ENCODE measurements at regions not wholly inside any gene's neighbourhood (a gene's known extent, or its start where the extent isn't known, plus 50 kb on each side); places are given as distances from the start of the nearest gene placed in this dataset.
"Not testable (repeated sequence)": the region's sequence is repeated elsewhere in the genome, so short reads cannot be mapped to it uniquely, and the experiment has no call there.

DNA sequence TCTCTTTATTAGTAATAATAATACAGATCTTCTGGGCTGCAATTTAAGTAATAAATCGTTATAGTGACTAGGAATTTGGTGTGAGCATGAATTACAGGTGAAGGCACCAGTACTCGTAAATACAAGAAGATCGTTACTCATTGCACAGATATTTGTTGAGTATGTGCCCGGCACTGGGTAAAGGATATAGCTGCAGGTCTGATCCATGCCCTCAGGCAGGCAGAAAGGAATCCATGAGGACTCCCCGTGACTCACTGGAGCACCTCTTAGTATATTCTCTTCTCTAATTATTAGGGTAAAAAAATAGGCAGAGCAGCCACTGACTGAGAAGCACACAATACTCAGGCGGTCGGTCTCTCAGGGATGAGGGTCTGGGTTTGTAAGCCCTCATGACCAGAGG lies 868.3 kb downstream of the RAB28 start:
- DNase-seq (ENCODE audit: low read depth in 4 of 4, low spot score in 2 of 4): no peak

DNA sequence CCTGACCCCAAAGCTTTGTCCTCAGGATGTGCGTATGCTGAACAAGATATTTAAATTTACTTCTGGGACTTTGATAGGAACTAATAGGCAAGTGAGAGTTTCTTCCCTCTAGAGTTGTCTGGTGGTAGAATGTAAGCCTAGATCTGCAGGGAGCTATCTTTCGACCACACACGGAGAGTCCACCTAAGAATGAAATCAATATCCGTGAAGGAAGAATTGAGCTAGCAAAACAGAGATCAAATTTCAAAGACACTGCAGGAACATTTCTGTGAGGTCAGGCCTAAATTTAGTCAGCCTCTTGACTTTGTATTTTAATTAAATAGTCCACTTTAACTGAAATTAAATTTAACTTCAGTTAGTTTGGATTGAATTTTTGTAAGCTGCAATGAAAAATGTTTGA lies 871.3 kb downstream of the RAB28 start:
- DNase-seq (ENCODE audit: low read depth in 4 of 4, low spot score in 2 of 4): peak in 1 of 4 donors; percentile 16

DNA sequence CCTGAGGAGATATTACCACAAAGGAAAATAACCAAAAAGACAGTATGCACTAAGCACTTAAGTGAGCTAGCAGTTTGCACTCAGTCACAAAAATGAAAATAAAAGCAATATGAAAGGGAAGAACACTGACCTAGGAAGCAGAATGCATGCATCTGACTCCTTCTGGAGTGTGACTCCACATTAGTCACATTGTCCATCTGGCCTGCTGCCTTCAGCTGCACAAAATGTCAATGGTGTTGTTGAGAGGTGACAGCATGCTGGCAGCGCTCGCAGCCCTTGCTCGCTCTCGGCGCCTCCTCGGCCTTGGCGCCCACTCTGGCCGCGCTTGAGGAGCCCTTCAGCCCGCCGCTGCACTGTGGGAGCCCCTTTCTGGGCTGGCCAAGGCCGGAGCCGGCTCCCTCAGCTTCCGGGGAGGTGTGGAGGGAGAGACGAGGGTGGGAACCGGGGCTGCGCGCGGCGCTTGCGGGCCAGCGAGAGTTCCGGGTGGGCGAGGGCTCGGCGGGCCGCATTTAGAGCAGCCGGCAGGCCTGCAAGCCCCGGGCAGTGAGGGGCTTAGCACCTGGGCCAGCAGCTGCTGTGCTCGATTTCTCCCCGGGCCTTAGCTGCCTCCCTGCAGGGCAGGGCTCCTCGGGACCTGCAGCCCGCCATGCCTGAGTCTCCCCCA lies 874.8 kb downstream of the RAB28 start:
- DNase-seq (ENCODE audit: low read depth in 4 of 4, low spot score in 2 of 4): not testable (repeated sequence)

DNA sequence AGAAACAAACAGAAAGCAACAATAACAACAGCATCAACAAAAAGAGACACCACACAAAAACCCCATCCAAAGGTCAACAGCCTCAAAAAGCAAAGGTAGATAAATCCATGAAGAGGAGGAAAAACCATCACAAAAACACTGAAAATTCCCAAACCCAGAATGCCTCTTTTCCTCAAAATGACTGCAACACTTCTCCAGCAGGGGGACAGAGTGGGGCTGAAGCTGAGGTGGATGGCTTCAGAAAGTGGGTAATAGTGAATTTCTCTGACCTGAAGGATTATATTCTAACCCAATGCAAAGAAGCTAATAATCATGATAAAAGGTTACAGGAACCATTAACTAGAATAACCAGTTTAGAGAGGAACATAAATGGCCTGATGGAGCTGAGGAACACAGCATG lies 888.2 kb downstream of the RAB28 start:
- no peak for DNase-seq (ENCODE audit: low read depth in 4 of 4, low spot score in 2 of 4)

DNA sequence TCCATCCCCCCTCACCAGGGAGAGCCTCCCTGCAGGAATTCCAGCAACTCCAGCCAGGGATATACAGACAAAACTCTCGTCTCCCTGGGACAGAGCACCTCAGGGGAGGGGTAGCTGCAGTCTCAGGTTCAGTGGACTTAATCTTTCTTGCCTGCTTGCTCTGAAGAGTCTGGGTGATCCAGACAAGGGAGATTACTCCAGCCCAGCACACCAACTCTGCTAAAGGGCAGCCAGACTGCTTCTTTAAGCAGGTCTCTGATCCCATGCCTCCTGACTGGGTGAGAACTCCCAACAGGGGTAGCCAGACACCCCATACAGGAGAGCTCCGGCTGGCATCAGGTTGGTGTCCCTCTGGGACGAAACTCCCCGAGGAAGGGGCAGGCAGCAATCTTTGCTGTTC lies 888.7 kb downstream of the RAB28 start:
- DNase-seq (ENCODE audit: low read depth in 4 of 4, low spot score in 2 of 4): no peak

DNA sequence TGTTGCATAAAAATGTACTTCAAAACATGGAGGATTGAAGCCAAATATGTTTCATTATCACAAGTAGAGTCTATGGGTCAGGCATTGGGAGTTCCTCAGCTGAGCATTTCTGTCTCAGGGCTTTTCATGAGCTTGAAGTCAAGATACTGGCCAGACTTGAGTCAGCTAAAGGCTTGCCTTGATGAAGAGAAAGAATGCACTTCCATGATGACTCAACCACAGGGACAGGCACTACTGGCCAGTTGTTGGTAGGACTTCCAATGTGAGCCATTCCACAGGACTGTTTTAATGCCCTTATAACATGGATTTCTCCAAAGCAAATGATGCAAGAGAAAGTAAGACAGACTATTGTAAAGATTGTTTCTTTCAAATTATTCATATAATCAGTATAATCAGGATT lies 895.6 kb downstream of the RAB28 start:
- DNase-seq (ENCODE audit: low read depth in 4 of 4, low spot score in 2 of 4): no peak

DNA sequence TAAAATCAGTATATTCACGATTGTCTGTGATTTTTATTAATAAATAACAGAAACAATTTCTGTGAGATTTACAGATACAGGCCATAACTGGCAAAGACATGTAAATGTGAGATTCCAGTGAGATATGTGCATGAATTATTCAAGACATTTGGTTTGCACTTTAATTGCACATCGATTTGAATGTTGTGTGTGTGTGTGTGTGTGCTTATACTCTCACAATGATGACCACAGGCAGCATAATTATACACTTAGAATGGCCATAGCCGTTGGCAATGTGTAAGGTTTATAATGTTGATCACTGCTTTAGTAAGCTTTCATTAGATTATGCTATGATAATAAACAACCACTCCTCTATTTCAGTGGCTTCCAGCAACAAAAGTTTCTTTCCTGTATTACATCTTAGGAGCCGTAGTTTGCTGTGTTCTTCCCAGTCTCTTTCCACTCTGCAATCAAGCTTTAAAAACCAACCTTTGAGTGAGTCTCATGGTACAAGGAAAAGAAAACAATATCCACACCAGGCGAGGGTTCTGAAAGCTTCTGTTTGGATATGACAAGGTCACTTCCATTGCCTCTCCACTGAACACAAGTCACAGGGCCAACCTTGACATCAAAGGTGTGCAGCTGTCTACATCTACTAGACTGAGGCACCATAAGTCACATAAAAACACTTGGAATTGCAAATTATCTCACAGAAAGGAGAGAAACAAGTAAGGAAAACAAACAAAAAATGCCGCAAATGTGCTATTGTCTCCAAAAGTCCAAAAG lies 897.7 kb downstream of the RAB28 start:
- DNase-seq (ENCODE audit: low read depth in 4 of 4, low spot score in 2 of 4): no peak

DNA sequence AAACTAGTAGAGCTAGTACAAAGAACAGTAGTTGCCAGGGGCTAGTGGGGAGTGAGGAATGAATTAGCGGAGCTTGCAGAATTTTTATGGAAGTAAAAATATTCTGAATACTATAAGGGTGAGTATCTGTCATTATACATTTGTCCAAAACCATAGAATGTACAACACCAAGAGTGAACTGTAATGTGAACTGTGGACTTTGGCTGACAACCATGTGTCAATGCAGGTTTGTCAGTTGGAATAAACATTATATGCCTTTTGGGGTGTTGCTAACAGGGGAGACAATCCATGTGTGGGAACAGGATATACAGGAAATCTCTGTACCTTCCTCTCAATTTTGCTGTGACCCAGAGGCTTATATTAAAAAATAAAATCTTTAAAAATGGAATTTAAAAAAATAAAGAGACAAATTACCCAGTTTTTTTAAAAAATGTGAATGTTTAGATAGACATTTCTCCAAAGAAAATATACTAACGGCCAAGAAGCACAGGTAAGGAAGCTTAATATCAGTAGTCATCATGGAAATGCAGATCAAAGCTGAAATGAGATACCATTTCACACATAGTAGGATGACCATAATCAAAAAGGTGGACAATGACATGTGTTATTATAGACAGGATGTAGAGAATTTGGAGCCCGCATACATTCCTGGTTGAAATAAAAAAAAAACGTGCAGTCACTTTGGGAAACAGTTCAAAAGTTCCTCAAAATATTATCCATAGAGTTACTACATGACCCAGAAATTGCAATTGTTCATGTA lies 899.8 kb downstream of the RAB28 start:
- DNase-seq (ENCODE audit: low read depth in 4 of 4, low spot score in 2 of 4): no peak

DNA sequence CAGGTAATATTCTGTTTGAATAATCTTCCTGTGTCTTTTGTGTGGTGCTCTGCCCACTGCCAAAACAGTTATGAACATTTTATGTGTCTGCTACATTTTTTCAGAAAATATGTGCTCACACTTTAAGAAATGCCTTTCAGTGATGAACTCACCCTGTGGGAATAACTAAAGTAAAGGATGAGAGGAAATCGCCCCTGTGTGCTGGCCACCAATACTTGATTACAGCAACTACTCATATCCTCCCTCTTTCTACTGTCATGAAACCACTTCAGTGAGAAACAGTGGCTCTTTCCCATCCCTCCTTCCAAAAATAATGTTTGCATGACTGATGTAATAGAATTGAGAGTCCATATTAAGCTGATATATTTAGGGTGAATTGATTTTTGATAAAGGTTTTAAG lies 900.9 kb downstream of the RAB28 start:
- DNase-seq (ENCODE audit: low read depth in 4 of 4, low spot score in 2 of 4): no peak

DNA sequence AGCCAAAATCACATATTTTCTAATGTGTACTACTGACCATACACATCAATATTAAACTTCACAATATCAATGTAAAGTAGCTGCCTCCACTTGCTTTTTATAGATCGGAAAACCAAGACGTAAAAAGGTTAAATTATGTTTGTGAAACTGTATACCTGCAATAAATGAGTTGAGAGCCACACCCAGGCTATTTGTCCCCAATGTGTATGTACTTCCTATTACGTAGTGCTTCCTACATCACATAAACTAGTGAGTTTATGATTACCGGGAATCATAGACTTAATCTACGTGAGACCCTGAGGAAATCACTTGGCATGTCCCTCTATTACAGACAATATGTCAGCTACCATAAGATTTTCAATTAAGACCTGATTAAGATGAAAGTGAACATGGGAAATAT lies 903.4 kb downstream of the RAB28 start:
- no peak for DNase-seq (ENCODE audit: low read depth in 4 of 4, low spot score in 2 of 4)

DNA sequence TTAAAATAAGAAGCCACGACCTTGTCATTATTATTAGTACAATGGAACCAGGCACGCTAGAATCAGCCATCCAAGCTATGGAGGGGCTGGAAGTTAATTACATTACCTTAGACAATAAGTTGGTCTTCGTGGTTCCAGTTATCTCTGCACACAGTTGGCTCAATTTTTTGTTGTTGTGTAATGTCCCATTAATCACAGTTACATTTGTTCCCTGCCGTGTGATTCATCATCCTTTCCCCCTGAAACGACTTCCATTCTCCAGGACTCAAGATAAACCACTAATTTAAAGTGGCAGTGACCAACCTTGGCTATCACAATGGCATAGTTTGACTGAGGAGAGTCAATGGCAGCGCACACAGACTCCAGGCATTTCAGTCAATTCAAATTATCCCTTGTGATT lies 905.0 kb downstream of the RAB28 start:
- no peak for DNase-seq (ENCODE audit: low read depth in 4 of 4, low spot score in 2 of 4)

DNA sequence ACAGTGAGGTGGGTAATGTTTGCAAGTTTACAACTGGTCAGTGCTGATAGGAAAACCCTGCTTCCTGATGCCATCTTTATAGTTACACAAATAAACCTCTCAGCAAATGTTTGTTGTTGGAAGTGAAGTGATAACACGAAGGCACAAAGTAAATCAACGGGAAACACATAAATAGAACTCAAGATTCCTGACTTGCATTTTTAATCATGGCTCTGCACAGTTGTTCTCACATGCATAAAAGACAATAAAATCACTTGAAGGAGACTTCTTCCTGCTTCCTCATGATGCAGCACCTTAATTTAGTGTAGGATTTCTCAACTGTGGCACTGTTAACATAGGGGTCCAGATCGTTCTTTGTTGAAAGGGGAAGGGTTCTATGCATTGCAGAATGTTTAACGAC lies 907.7 kb downstream of the RAB28 start:
- no peak for DNase-seq (ENCODE audit: low read depth in 4 of 4, low spot score in 2 of 4)

DNA sequence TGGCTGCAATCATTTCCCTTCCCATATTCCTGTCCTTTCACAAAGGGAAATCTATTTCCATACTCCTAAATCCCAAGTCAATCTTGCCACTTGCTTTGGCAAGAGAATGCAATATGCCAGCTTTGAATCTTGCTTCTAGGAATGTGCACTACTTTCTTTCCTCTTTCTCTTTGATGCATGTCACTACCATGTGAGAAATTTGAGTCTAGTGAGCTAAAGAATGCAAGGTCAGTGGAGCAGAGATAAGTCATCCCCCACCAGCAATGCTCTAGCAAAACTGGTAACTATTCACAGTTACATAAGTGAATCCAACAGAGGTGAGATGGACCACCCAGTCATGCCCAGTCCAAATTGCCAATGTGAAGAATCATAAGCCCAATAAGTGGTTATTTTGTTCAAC lies 910.4 kb downstream of the RAB28 start:
- DNase-seq (ENCODE audit: low read depth in 4 of 4, low spot score in 2 of 4): no peak

DNA sequence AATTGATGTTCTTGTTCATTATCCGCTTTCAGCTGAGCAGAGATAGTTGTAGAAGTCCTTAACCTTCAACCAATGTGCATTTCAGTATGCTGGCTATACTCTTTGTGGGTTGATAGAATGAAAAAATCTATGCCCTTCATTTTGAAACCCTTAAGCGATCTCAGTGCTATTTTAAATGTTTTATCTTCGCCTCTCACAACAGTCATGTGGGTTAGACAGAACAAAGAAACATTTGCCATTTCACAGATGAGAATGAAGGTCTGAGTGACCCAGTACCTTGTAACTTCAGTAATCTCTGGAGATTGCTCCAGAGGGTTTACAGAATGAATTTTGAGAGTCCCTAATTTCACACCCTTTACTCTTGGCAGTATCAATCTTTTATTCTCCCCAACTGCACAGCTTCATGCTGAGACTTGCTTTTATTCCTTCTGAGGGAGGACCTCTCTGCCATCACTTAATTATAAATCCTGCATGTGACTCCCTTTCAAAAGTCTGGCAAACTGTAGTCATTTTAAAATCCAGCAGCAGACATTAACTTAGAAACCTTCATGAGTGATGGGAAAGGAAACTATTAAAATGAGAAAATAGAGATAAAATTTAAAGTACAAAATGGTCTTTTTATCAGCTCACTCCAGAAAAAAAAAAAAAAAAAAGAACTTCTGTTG lies 921.5 kb downstream of the RAB28 start:
- no peak for DNase-seq (ENCODE audit: low read depth in 4 of 4, low spot score in 2 of 4)

DNA sequence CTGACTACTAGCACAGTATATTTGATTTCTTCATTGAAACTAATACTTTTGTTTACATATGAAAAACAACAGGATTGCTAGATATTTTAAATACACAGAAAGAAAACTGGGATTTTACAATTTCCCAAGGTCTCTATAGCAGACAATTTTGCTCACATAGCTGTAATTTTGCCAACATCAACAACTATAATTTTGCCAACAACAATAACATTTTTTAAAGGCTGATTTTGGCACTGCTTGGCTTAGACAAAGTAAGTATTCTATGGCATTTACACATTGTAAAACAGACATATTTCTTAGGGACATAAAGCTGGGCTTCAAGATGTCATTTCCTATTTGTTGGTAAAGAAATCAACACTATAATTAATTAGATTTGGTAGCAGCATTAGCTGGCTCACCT lies 922.1 kb downstream of the RAB28 start:
- no peak for DNase-seq (ENCODE audit: low read depth in 4 of 4, low spot score in 2 of 4)

DNA sequence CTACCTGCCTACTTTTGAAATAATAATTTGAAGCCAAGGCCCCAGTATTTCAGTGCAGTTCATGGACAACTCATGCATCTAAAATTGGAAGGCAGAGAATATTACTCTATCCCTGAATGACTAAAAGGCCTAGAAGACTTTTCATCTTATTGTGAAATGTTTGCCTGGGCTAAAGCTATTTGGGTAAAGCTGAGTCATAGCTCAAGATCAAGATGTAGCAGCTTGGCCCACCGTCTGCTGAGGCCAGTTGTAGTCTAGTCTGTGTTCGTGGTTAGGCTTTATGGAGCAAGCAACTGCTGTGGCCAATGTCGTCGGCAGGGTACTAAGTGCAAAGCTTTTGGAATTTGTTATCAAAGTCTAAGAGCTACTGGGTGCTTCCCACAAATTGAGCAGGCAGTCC lies 929.1 kb downstream of the RAB28 start:
- DNase-seq (ENCODE audit: low read depth in 4 of 4, low spot score in 2 of 4): no peak

DNA sequence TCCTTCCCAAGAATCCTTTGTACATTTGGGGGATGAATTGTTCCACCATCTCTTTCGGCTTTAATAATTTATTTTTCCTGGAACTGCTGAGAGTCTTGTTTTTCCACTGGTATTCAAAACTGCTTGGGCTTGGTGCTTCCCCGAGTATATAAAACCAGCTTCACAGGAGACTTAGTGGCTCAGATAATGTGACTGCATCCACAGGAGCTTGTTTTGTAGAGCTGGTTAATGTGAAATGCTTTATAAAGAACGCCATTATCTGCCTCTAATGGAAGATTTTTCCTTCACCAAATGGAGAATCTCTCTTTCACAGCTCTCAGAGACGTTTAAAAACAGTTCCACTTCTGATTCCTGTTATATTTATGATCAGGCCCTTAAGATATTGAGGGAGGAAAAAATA lies 935.5 kb downstream of the RAB28 start:
- DNase-seq (ENCODE audit: low read depth in 4 of 4, low spot score in 2 of 4): no peak

DNA sequence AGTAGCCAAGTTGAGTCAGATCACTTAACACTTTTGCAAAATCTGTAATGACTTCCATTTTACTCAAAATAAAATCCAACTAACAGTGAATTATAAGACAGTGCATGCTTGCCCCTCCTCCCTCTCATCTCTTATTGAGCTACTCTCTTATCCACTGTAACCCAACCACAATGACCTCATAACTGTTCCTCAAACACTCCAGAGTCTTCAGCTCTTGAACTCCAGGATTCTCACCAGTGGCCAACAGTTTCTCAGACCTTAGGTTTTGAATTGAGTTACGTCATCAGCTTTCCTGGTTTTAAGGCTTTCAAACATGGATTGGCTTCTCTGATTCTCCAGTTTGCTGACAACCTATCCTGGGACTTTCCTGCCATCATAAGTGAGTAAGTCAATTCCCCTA lies 938.3 kb downstream of the RAB28 start:
- no peak for DNase-seq (ENCODE audit: low read depth in 4 of 4, low spot score in 2 of 4)

DNA sequence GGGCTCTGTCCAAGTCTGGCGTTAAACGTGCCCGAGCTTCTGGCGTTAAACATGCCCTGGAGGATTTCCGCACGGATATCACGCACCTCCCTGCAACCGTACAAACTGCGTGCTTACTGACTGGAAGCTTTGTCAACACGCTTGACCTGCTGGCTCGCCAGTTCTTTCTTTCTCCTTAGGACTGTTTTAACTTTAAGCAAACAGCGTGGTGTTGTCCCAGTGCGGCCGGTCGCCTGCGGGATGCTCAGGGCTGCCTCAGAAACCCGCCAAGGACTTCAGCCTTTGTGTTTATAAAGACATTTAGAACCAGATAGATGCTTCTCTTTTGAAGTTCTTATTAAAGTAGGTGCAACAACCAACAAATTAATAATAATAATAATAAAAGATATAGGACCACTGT lies 946.0 kb downstream of the RAB28 start:
- no peak for DNase-seq (ENCODE audit: low read depth in 4 of 4, low spot score in 2 of 4)

DNA sequence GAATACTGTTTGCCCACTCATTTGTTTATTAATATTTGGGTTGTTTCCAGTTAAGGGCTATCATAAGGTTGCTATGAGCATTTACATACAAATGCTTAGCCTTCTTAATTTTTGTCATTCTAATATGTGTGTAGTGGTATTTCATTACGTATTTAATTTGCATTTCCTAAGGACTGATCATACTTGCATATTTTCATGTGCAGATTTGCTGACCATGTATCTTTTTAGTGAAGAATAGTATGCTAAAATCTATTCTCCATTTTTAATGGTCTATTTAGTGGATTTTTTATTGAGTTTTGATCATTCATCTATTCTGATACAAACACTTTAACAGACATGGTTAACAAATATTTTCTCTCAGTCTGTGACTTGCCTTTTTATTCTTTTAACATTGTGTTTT lies 949.5 kb downstream of the RAB28 start:
- DNase-seq (ENCODE audit: low read depth in 4 of 4, low spot score in 2 of 4): no peak

DNA sequence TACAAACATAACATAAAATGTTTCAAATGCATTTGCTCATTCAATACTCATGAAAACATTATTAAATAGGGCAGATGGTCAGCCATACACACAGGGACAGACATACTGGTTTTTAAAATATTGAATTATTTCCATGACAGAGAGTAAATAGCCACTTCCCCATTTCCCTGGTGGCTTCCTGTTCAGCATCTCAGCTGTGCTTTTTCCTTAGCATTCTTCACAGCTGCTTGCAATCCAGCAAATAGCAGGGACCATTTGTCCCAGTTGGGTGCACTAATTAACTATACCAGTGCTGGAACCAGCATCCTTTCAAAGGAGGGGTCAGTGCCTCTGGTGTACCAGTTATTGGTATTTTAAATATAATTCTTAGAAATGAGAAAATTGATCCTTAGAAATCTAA lies 964.7 kb downstream of the RAB28 start:
- no peak for DNase-seq (ENCODE audit: low read depth in 4 of 4, low spot score in 2 of 4)

Data from left renal cortex interstitium (tissue), 4 donors.